Endothelial cell of hepatic sinusoid (primary cell): ENCODE measurements at regions not wholly inside any gene's neighbourhood (a gene's known extent, or its start where the extent isn't known, plus 50 kb on each side); places are given as distances from the start of the nearest gene placed in this dataset.

ENCODE experiments used
- in situ Hi-C: cut with HindIII; loops from 2 replicates; pipeline ENCODE4 v1.10.0; 2017; ENCODE audit warnings: low sequenced_read_pairs

DNA sequence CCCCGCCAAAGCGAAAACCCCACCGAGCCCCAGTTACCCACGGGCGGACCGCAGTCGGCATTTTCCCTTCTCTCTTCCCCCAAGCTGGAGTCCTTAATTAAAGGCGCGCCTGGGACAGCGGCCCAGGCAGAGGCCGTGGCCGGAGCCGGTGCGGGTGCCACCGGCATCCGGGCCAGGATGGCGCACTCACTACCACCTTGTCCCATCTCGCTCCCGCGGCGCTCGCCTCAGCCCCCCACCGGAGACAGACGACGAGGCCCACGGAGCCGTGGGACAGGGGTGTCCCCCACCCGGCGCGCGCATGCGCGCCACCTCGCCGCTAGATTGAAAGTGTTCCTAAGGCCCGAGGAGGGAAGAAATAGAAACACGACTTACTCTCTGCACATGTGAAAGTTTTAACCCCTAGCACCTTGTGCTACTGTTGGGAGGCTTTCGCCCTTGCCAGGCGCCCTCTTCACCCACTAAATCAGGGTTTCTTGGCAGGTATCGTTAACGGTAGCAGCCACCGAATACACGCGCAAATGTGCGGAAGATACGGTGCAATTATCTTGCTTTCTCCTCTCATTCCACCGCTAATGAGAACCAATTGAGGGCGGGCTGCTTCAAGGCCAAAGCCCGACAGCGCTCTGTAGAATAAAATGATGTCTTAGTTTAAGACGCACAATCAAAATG, 64.3 kb upstream of the CCDC160 start:
- in situ Hi-C loops: no loop called here

DNA sequence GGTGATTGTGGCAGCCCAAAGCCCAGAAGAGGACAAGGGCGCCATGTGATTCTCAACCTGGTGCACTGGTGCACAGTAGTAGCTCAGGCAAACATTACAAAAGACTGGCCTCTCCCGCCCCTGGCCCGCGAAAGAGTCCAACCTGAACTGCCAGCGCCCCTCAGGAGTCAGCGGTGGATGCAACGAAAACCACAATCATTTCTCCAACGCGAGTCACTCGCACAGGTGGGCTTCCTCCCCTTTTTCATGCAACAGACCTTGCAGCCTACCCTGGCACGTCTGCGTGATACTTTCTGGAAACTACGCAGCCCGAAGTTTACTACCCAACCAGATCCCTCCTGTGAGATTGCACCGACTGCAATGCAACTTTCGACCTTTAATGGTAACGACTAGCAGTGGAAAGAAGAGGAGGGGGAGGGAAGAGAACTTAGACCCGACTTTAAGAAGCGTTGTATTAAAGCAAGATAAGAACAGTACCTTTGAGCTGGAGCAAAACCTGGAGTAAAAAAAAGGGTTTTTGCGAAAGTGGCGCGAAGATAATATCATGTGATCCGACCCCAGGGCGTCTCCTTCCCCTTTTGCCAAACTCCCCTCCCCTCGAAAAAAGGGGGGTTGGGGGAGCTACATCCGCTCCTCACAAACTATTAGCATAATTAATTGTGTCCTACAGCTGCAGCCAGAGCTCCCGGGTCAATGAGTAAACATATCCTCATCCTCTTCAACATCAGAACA, 63.3 kb upstream of the CCDC160 start:
- in situ Hi-C loops: no loop called here

DNA sequence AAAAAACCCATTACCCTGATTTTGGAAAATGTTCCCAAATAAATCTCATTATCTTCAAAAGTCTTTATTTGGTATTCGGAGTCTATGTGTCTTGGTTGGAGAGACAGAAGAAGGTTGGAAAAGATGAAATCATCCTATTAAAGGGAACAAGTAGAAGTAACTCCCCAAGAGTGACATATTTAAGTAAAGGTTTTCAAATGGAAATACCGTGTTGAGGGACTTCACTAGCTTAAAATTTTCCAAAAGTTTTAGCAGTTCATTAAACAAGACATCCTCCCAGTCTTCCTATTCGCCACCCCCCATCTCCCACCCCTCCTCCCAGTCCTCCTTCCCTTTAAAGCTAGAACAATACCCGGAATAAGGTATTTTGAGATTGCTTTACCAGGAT, 62.7 kb upstream of the CCDC160 start:
- in situ Hi-C loops: no loop called here

DNA sequence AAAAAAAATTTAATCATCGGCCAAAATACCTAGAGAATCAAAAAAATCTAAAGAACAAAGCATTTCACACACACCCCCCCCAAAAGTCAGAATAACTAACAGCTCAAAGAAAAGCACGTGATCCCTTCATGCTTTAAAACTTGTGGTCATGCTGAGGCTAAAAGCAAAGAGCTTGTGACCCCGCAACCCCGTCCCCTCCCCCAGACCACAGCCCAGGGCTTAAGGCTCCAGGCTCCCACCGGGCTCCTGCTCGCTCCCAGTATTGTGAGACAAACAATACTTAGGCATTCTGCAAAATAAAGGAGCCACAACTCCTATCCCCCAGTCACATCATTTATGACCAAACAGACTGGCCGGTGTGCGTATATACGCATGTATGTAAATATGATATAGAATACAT, 62.1 kb upstream of the CCDC160 start:
- in situ Hi-C loops: no loop called here

DNA sequence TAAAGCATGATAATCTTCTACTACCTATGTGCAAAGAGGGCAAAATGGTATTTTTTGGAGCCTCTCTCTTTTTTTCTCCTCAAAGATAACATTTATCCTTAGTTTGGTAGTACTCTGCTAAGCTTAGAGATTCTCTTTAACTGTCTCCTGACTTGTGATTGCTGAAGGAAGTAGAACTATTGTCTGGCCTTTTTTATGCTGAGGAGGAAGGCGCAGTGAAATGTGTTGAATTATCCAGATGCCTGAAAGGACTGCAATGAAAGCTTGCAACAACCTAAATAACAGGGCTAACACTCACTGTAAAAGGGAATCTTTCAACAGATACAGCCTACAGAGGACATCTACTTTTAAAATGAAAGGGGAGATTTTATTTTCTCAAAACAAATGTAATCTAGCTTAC, 59.5 kb upstream of the CCDC160 start:
- in situ Hi-C loops: no loop called here

GRCh38 chrX:134180601-134181274, 56.2 kb upstream of the CCDC160 start:
- in situ Hi-C loops: loop anchor here (5.0 kb wide), 1 partner anchor 33 kb away; no protein-coding TSS in a partner anchor

DNA sequence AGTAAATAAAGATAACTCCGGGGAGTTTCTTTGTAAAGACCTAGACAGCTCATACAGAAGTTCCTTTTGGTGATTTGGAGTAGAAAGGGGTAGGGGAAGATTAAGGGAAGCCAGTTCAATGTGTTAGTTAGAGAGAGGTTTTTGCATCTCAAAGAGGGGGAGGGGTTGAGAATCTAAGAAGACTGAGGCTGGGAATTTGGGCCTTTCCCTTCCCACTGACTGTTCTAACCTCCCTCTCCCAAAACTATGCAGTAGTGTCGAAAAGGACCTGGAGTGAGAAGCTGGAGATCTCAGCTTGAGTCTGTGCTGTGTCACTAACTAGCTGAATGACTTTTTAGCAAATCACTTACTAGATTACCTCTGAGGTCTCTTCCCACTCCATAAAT, 55.7 kb upstream of the CCDC160 start:
- in situ Hi-C loops: loop anchor here (5.0 kb wide), 1 partner anchor 34 kb away; no protein-coding TSS in a partner anchor

- in situ Hi-C loops: loop anchor here (5.0 kb wide), 1 partner anchor 36 kb away; no protein-coding TSS in a partner anchor
Measured at GRCh38 chrX:134183665-134184064, 53.3 kb upstream of the CCDC160 start.

- in situ Hi-C loops: loop anchor here (5.0 kb wide), 1 partner anchor 38 kb away; no protein-coding TSS in a partner anchor
Measured at GRCh38 chrX:134184936-134185335, 52.0 kb upstream of the CCDC160 start.

GRCh38 chrX:134186362-134187121, 50.4 kb upstream of the CCDC160 start:
- in situ Hi-C loops: no loop called here
